HepG2 (cell line): ENCODE measurements at regions not wholly inside any gene's neighbourhood (a gene's known extent, or its start where the extent isn't known, plus 50 kb on each side); places are given as distances from the start of the nearest gene placed in this dataset.
A peak's percentile ranks its signal among the peaks of the same experiment; 100 is the strongest.

Source experiments
- CEBPG ChIP-seq: IDR thresholded peaks from 2 replicates; pipeline ENCODE4 v1.6.1; 2016
- DRAP1 ChIP-seq: IDR thresholded peaks from 2 replicates; pipeline ENCODE4 v1.6.1; 2016; ENCODE audit warnings: missing genetic modification reagents, missing compliant biosample characterization
- ETS1 ChIP-seq: sonication (generic); formaldehyde crosslinking; IDR thresholded peaks from 2 replicates; pipeline ENCODE4 v1.4.0; 2020; ENCODE audit warnings: missing genetic modification reagents
- KDM5B ChIP-seq: sonication (generic); formaldehyde crosslinking; IDR thresholded peaks from 2 replicates; pipeline ENCODE4 v1.4.0; 2020; ENCODE audit warnings: missing genetic modification reagents, mild to moderate bottlenecking, borderline replicate concordance
- NR2C2 ChIP-seq: sonication (generic); formaldehyde crosslinking; IDR thresholded peaks from 2 replicates; pipeline ENCODE4 v1.4.0; 2020; ENCODE audit warnings: missing genetic modification reagents, mild to moderate bottlenecking, moderate library complexity, borderline replicate concordance
- PBX2 ChIP-seq: IDR thresholded peaks from 2 replicates; pipeline ENCODE4 v1.6.1; 2016; ENCODE audit warnings: control low read depth
- RBAK ChIP-seq: sonication (generic); formaldehyde crosslinking; IDR thresholded peaks from 2 replicates; pipeline ENCODE4 v1.5.1; 2020; ENCODE audit warnings: mild to moderate bottlenecking, missing genetic modification reagents
- TAF1 ChIP-seq: sonication (generic); formaldehyde crosslinking; IDR thresholded peaks from 2 replicates; pipeline ENCODE4 v1.4.0; 2020; ENCODE audit warnings: missing genetic modification reagents
- THAP8 ChIP-seq: sonication (generic); formaldehyde crosslinking; IDR thresholded peaks from 2 replicates; pipeline ENCODE4 v1.5.1; 2020; ENCODE audit warnings: missing genetic modification reagents, mild to moderate bottlenecking, borderline replicate concordance
- TRIM24 ChIP-seq: sonication (generic); formaldehyde crosslinking; IDR thresholded peaks from 2 replicates; pipeline ENCODE4 v1.8.0; 2022; ENCODE audit warnings: mild to moderate bottlenecking, missing genetic modification reagents
- ZBTB38 ChIP-seq: sonication (generic); formaldehyde crosslinking; IDR thresholded peaks from 2 replicates; pipeline ENCODE4 v1.5.1; 2020; ENCODE audit warnings: mild to moderate bottlenecking, missing genetic modification reagents
- ZFP41 ChIP-seq: sonication (generic); formaldehyde crosslinking; IDR thresholded peaks from 2 replicates; pipeline ENCODE4 v1.4.0; 2020; ENCODE audit warnings: mild to moderate bottlenecking, missing genetic modification reagents, borderline replicate concordance
- ZMAT5 ChIP-seq: sonication (generic); formaldehyde crosslinking; IDR thresholded peaks from 2 replicates; pipeline ENCODE4 v1.5.0; 2020; ENCODE audit warnings: mild to moderate bottlenecking, low read depth, missing genetic modification reagents, borderline replicate concordance
- ZNF10 ChIP-seq: sonication (generic); formaldehyde crosslinking; IDR thresholded peaks from 2 replicates; pipeline ENCODE4 v1.4.0; 2020; ENCODE audit warnings: mild to moderate bottlenecking, low read depth, missing genetic modification reagents, borderline replicate concordance
- ZNF101 ChIP-seq: sonication (generic); formaldehyde crosslinking; IDR thresholded peaks from 2 replicates; pipeline ENCODE4 v1.4.0; 2020; ENCODE audit warnings: mild to moderate bottlenecking, low read depth, missing genetic modification reagents, borderline replicate concordance
- ZNF572 ChIP-seq: sonication (generic); formaldehyde crosslinking; IDR thresholded peaks from 2 replicates; pipeline ENCODE4 v1.5.1; 2020; ENCODE audit warnings: mild to moderate bottlenecking, missing genetic modification reagents
- ZNF615 ChIP-seq: sonication (generic); formaldehyde crosslinking; IDR thresholded peaks from 2 replicates; pipeline ENCODE4 v1.5.0; 2020; ENCODE audit warnings: mild to moderate bottlenecking, missing genetic modification reagents, borderline replicate concordance
- ZNF724P ChIP-seq: sonication (generic); formaldehyde crosslinking; IDR thresholded peaks from 2 replicates; pipeline ENCODE4 v1.8.0; 2022; ENCODE audit warnings: missing genetic modification reagents, borderline replicate concordance
- TF ChIP-seq, protein P1 (sequence below): fragments of 450-650 bp; IDR thresholded peaks from 2 replicates; pipeline ENCODE4 v1.6.1; 2016
- TF ChIP-seq, protein P2 (sequence below): sonication (generic); formaldehyde crosslinking; IDR thresholded peaks from 2 replicates; pipeline ENCODE4 v1.4.0; 2020; ENCODE audit warnings: missing genetic modification reagents

DNA sequence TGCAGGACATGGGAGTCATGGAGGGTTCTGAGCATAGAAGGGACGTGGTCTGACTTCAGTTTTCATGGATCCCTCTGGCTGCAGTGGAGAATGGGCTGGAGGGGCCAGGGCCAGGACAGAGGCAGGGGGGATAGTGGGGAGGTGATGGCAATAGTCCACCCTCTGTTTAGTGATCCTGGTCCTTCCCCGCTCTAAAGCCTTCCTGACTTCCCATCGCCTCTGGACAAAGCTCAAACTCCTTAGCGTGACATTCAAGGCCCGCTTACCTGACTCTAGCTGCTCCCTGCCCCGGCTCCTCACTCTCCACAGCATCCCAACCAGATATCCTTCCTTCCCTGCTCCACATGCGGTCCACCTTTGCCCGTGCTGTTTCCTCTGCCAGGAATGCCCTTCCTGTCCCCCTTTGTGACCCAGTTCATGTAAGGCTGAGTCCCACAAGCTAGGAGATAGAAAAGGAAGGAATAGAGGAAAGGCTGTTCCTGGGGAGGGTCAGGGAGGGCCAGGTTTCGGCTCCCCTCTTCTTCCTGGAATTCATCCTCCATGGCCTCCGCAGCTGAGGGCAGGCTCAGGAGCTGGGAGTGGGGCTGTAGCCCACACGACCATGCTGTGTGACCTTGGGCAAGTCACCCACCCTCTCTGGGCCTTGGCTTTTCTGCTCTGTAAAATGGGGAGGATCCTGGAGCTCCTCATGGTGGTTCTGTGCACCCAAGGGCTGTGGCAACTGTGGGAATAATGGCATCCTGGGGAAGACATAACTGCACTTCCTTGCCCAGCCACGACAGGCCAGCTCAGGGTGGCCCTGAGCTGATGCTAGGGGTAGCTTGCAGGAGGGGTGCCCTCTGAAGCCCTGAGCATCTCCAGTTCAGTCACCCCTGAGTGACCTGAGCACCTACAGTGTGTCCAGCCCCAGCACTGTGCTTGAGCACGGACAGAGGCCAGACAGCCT lies 116.1 kb downstream of the CEBPB start (continued):
- TF ChIP-seq DRAP1 (CRISPR knock-in tag): no peak
- TF ChIP-seq PBX2 (CRISPR knock-in tag): no peak
- TF ChIP-seq TRIM24 (CRISPR knock-in tag): no peak
- TF ChIP-seq ZMAT5 (CRISPR knock-in tag): no peak
- no peak; the same call in 1 of the 2 replicates for TF ChIP-seq ZBTB38 (CRISPR knock-in tag)
- TF ChIP-seq CEBPG (CRISPR knock-in tag): no peak
- TF ChIP-seq, protein P1, sequence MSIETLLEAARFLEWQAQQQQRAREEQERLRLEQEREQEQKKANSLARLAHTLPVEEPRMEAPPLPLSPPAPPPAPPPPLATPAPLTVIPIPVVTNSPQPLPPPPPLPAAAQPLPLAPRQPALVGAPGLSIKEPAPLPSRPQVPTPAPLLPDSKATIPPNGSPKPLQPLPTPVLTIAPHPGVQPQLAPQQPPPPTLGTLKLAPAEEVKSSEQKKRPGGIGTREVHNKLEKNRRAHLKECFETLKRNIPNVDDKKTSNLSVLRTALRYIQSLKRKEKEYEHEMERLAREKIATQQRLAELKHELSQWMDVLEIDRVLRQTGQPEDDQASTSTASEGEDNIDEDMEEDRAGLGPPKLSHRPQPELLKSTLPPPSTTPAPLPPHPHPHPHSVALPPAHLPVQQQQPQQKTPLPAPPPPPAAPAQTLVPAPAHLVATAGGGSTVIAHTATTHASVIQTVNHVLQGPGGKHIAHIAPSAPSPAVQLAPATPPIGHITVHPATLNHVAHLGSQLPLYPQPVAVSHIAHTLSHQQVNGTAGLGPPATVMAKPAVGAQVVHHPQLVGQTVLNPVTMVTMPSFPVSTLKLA: no peak; the same call in 1 of the 2 replicates
- no peak for TF ChIP-seq ZNF101
- TF ChIP-seq NR2C2 (CRISPR knock-in tag): no peak
- TF ChIP-seq THAP8 (CRISPR knock-in tag): no peak
- peak; percentile 57; the same call in 1 of the 2 replicates for TF ChIP-seq ZNF10
- 0 out of 2 replicates have a peak, but pooled peaks have one; percentile 20 for TF ChIP-seq ZNF615 (CRISPR knock-in tag)
- peak; percentile 85; the same call in 1 of the 2 replicates for TF ChIP-seq ZNF572
- no peak for TF ChIP-seq TAF1 (CRISPR knock-in tag)
- peak; percentile 54; the same call in 1 of the 2 replicates for TF ChIP-seq KDM5B (CRISPR knock-in tag)
- no peak for TF ChIP-seq ZNF724P (CRISPR knock-in tag)
- TF ChIP-seq ZFP41 (CRISPR knock-in tag): 0 out of 2 replicates have a peak, but pooled peaks have one; percentile 26
- TF ChIP-seq, protein P2, sequence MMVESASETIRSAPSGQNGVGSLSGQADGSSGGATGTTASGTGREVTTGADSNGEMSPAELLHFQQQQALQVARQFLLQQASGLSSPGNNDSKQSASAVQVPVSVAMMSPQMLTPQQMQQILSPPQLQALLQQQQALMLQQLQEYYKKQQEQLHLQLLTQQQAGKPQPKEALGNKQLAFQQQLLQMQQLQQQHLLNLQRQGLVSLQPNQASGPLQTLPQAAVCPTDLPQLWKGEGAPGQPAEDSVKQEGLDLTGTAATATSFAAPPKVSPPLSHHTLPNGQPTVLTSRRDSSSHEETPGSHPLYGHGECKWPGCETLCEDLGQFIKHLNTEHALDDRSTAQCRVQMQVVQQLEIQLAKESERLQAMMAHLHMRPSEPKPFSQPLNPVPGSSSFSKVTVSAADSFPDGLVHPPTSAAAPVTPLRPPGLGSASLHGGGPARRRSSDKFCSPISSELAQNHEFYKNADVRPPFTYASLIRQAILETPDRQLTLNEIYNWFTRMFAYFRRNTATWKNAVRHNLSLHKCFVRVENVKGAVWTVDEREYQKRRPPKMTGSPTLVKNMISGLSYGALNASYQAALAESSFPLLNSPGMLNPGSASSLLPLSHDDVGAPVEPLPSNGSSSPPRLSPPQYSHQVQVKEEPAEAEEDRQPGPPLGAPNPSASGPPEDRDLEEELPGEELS (CRISPR knock-in tag): no peak
- no peak for TF ChIP-seq ETS1 (CRISPR knock-in tag)
- no peak for TF ChIP-seq RBAK (CRISPR knock-in tag)
